GM21515 (cell line): ENCODE measurements at regions not wholly inside any gene's neighbourhood (a gene's known extent, or its start where the extent isn't known, plus 50 kb on each side); places are given as distances from the start of the nearest gene placed in this dataset.
"Not testable (repeated sequence)": the region's sequence is repeated elsewhere in the genome, so short reads cannot be mapped to it uniquely, and the experiment has no call there.

ENCODE experiments used
- ATAC-seq: cut with Tn5 transposase; IDR thresholded peaks from one replicate; pipeline ENCODE4 v1.9.1; 2021; ENCODE audit not compliant: unreplicated experiment

DNA sequence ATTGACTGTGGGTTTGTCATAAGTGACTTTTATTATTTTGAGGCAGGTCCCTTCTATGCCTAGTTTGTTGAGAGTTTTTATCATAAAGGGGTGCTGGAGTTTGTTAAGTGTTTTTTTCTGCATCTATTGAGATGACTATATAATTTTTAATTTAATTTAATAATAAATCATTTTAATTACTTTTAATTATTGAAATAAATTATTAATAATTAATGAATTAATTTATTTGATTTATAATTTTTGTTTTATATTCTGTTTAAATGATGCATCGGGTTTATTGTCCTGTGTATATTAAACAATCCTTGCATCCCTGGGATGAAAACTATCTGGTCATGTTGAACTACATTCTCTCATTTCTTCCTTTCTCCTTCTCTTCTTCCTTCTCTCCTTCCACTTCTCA is 1352.2 kb upstream of the PRR20A start:
- ATAC-seq, result no peak

DNA sequence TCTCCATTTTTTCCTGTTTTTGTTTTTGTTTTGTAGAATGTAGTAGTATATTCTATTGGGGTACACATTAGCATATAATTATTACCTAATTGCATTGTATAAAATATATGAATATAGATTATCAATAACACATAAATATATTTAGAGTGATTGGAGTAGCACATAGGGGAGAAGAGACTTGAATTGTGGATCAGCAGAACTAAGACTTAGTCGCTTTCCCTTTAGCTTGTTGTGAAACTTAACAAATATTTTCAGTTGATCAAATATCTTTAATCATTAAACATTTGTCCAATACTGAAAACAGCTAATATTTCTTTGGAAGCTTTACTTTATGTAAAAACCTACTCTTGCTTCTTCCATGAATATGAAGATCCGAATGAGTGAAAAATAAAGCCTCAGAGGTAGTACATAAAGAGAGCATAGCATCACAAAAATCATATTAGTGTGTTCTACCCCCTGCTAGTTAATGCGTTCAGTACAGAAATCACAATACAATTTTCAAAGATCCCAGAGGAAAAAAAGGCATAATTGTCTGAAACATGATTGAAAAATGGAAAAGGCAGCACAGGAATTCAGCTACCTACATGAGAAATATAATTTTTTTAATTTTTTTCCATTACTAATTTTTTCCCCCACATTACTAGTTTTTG is 1348.0 kb upstream of the PRR20A start:
- ATAC-seq, result no peak

- no peak for ATAC-seq
Measured at GRCh38 chr13:55815458-55816033, 1325.2 kb upstream of the PRR20A start.

- ATAC-seq, result no peak
Measured at GRCh38 chr13:55816976-55817601, 1323.6 kb upstream of the PRR20A start.

DNA sequence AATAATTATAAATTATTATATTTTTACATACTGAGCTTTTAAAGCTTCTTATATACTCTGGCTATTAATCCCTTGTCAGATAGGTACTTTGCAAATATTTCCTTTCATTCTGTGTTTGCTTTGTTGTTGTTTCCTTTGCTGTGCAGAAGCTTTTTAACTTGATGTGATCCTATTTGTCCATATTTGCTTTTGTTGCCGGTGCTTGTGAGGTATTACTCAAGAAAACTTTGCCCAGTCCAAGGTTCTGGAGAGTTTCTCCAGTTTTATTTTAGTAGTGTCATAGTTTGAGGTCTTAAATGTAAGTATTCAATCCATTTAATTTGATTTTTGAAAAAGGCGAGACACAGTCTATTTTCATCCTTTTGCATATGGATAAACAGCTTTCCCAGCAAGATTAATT is 1319.9 kb upstream of the PRR20A start:
- ATAC-seq, result no peak

- ATAC-seq, result no peak
Measured at GRCh38 chr13:55869648-55870047, 1271.1 kb upstream of the PRR20A start.

DNA sequence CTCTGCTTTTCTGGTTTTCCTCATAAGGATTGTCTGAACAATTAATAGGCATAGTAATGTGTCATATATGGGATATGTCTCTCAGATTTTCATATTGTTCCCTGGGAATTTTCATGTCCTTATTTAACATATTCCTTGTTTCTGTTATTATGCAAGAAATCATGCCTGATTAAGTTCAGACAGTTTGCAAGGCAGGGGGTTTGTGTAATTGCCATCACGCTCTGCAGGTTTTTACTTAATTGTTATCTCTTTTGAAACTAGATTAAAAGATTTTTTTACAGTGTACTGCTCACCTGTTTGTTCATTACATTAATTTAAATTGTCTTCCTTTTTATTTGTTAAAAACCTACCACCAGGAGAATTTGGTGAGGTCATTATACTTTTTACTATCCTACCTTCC is 1253.2 kb upstream of the PRR20A start:
- ATAC-seq, result no peak

DNA sequence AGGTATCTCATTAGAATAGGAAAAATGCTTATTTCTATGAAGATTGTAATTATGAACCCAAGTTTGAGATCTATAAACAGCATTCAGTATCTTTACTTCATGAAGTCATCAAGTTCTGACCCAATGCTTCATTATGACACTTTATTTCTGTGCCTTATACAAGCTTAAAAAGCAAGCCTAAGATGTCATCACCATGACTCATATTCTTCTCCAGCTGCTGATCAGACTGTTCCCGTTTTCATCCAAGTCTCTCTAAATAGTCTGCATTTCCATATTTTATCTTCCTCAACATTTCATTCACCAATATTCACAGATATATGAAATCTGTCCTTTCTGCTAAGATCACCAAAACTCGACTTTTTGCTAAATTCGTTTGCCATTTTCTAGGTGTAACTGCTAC is 1247.2 kb upstream of the PRR20A start:
- ATAC-seq, result no peak

DNA sequence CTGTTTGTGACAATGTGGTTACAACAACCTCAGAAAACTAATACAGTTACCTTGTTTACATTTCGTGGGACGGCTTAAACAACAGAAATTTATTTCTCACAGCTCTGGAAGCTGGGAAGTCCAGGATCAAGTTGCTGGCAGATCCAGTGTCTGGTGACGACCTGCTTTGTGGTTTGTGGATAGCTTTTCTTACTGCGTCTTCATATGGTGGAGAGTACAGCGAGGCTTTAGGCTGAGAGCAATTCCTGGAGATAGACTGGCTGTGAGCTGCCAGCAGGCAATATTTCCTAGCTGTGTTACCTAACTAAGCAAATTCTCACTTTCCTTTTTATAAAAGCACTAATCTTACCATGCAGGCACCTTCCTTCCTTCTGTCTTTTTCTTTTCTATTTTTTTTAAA is 1203.5 kb upstream of the PRR20A start:
- no peak for ATAC-seq

DNA sequence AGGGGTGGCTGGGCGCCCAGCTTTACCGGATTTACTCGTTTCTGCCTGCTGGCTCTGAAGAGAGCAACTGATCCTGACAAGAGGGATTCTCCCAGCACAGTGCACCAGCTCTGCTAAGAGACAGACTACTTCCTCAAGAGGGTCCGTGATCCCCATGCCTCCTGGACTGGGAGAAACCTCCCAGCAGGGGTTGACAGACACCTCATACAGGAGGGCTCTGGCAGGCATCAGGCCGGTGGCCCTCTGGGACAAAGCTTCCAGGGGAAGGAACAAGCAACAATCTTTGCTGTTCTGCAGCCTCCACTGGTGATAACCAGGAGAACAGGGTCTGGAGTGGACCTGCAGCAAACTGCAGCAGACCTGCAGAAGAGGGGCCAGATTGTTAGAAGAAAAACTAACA is 1192.5 kb upstream of the PRR20A start:
- no peak for ATAC-seq

DNA sequence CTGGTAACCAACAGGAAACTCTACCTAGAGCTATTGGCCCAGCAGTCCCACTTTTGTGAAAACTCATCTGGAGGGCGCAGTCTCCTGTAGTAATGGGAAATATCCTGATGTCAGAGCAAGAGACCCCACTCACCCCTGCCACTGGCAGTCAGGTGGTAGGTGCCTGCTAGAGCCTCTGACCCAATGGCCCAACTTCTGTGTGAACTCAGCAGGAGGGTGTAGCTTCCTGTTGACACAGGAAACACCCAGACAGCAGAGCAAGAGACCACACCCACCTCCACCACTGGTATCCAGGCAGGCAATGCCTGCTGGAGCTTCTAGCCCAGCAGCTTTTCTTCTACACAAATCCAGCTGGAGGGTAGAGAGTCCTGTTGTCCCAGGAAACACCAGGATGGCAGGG is 1176.8 kb upstream of the PRR20A start:
- no peak for ATAC-seq

GRCh38 chr13:55967055-55967454 is 1173.7 kb upstream of the PRR20A start:
- ATAC-seq, result no peak

DNA sequence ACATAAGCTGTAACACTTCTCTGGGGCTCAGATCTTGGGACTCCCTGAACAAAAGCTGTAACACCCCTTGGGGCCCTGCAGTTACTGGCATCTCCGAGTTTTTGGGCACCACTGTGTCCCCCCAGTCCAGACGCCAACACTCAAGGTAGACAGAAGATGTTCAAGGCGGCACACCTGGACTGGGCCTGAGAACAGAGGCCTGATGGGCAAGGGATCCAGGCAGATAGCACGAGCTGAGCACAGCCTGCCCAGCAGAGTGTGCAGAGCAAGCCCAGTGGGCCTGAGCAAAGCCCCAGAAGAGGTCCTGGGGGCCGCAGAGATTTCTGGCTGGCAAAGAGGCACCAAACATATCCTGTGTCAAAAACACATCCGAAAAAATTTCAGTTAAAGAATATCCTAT is 1163.3 kb upstream of the PRR20A start:
- no peak for ATAC-seq

- no peak for ATAC-seq
Measured at GRCh38 chr13:55981381-55981780, 1159.3 kb upstream of the PRR20A start.

DNA sequence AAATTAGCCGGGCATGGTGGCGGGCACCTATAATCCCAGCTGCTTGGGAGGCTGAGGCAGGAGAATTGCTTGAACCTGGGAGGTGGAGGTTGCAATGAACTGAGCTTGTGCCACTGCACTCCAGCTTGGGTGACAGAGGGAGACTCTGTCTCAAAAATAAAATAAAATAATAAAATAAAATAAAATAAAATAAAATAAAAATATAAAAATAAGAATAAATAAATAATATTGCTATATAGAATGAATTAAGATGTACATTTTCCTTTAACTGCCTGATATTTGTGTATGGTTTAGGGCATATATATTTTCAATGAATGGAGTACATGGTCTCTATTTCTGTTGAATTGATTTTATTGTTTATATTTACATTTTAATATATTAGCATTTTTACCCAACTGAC is 1156.7 kb upstream of the PRR20A start:
- ATAC-seq, result not testable (repeated sequence)

GRCh38 chr13:55990631-55991030 is 1150.1 kb upstream of the PRR20A start:
- ATAC-seq, result no peak

GRCh38 chr13:55991666-55992065 is 1149.1 kb upstream of the PRR20A start:
- no peak for ATAC-seq

DNA sequence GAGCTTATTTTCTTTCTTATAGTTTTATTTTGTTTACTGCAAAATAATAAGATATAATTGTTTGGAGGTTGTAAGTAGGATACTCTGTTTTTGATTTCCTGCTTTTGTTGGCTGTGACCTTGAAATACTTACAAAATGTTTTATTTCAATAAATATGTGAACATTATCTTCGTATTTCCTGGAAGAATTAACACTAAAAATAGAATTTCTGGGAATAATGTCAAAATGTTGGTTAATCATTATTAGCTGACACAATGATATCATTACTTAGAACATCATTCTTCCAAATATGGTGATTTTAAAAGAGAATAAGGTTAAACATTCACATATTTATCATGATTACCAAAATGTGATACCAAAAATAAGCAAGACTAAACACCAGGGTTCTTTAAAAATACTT is 1148.6 kb upstream of the PRR20A start:
- ATAC-seq, result no peak

DNA sequence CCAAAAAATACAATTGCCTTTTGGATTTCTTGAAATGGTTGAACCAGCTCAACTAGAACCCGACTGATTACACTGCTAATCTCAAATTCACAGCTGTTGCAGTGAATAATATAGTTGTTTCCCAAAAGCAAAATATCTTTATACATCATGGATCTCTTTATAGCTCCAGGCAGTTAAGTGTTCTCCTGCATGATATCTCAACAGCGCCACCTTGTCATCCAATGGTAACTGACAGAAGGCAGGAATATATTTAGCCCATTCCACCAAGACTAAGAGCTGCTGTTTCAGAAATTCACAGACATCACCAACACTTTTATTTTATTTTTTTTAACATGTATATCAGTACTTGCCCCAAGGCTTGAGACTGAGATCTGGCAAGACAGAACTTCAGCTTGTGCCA is 1141.0 kb upstream of the PRR20A start:
- ATAC-seq, result no peak

DNA sequence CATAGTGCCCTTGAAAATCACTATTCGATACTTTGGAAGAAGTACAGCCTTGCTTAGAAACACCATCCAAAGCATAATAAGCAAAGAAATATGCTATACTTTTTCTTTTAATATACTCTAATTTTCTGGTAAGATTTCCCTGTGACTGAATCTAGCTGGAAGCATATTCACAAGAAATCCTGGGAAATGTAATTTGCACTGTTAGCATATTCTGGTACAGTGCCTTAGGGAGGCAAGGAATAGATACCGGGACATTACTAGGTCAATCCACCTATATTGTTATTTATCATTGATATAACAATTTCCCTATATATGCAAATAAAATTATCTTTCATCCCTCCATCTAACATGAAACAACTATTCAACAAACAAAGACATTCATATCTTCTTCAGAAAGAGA is 1131.3 kb upstream of the PRR20A start:
- ATAC-seq, result no peak

GRCh38 chr13:56012644-56013043 is 1128.1 kb upstream of the PRR20A start:
- ATAC-seq, result no peak

DNA sequence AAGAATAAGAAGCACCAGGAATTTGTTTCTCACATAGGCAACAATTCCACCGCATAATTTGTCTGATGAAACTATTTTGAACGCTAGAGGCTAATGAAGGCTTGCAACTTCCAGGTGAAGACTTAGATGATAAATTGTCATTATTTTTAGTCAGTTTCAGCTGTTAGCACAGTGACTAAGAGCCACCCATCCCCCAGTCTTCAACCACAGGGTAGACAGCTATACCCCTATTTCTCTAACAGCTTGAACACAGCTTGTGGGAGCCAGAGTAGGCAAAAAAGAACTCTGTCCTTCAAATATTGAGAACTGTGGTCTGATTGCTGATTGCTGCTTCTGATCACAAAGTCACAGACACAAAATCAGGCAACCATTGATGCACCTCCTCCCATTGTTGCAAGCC is 1124.8 kb upstream of the PRR20A start:
- ATAC-seq, result no peak

GRCh38 chr13:56019606-56020005 is 1121.1 kb upstream of the PRR20A start:
- no peak for ATAC-seq
